ENCODE measurements at regions not wholly inside any gene's neighbourhood (a gene's known extent, or its start where the extent isn't known, plus 50 kb on each side); places are given as distances from the start of the nearest gene placed in this dataset.
"Not testable (repeated sequence)": the region's sequence is repeated elsewhere in the genome, so short reads cannot be mapped to it uniquely, and the experiment has no call there.

GRCh38 chr18:1232867-1233266, 328.2 kb downstream of the ADCYAP1 start:
- no peak for DNase-seq (ENCODE audit: missing footprints)
- ATAC-seq, result no peak
- intact Hi-C loops (cut with DNase I), result no loop called here

- intact Hi-C loops (cut with DNase I), result no loop called here
These were observed 336.0 kb downstream of the ADCYAP1 start for GRCh38 chr18:1240701-1241100.

GRCh38 chr18:1244397-1245122, 339.9 kb downstream of the ADCYAP1 start:
- DNase-seq (ENCODE audit: missing footprints) (no peak), ATAC-seq (no peak)
- intact Hi-C loops (cut with DNase I), result no loop called here

More at GRCh38 chr18:1240701-1241100, 336.0 kb downstream of the ADCYAP1 start:
- ATAC-seq (no peak), DNase-seq (ENCODE audit: missing footprints) (no peak)

- intact Hi-C loops (cut with DNase I), result no loop called here
- ATAC-seq (no peak), DNase-seq (ENCODE audit: missing footprints) (no peak)
These were observed 342.2 kb downstream of the ADCYAP1 start for GRCh38 chr18:1246827-1247226.

GRCh38 chr18:1252534-1252933, 347.9 kb downstream of the ADCYAP1 start:
- no peak for ATAC-seq
- no peak for DNase-seq (ENCODE audit: missing footprints)
- intact Hi-C loops (cut with DNase I), result no loop called here

GRCh38 chr18:1252936-1253335, 348.3 kb downstream of the ADCYAP1 start:
- intact Hi-C loops (cut with DNase I), result no loop called here
- ATAC-seq (no peak), DNase-seq (ENCODE audit: missing footprints) (no peak)

GRCh38 chr18:1253827-1254226, 349.2 kb downstream of the ADCYAP1 start:
- intact Hi-C loops (cut with DNase I), result no loop called here
- no peak for ATAC-seq
- no peak for DNase-seq (ENCODE audit: missing footprints)

- intact Hi-C loops (cut with DNase I), result no loop called here
- DNase-seq (ENCODE audit: missing footprints) (no peak), ATAC-seq (no peak)
These were observed 356.4 kb downstream of the ADCYAP1 start for GRCh38 chr18:1261054-1261453.

GRCh38 chr18:1267021-1267420, 362.4 kb downstream of the ADCYAP1 start:
- intact Hi-C loops (cut with DNase I), result no loop called here
- no peak for DNase-seq (ENCODE audit: missing footprints)
- no peak for ATAC-seq

- no peak for DNase-seq (ENCODE audit: missing footprints)
- intact Hi-C loops (cut with DNase I), result no loop called here
- ATAC-seq, result no peak
These were observed 365.4 kb downstream of the ADCYAP1 start for GRCh38 chr18:1270081-1270480.

- DNase-seq (ENCODE audit: missing footprints), result no peak
- intact Hi-C loops (cut with DNase I), result no loop called here
- no peak for ATAC-seq
These were observed 368.8 kb downstream of the ADCYAP1 start for GRCh38 chr18:1273469-1273868.

- no peak for ATAC-seq
These were observed 387.5 kb downstream of the ADCYAP1 start for GRCh38 chr18:1292167-1292566.

GRCh38 chr18:1294229-1294628, 389.6 kb downstream of the ADCYAP1 start:
- ATAC-seq, result no peak
- no peak for DNase-seq (ENCODE audit: missing footprints)
- intact Hi-C loops (cut with DNase I), result no loop called here

More at GRCh38 chr18:1292167-1292566, 387.5 kb downstream of the ADCYAP1 start:
- DNase-seq (ENCODE audit: missing footprints), result no peak
- intact Hi-C loops (cut with DNase I), result no loop called here

GRCh38 chr18:1296237-1296636, 391.6 kb downstream of the ADCYAP1 start:
- intact Hi-C loops (cut with DNase I), result no loop called here
- ATAC-seq (no peak), DNase-seq (ENCODE audit: missing footprints) (no peak)

- DNase-seq (ENCODE audit: missing footprints) (no peak), ATAC-seq (no peak)
- intact Hi-C loops (cut with DNase I), result no loop called here
These were observed 398.2 kb downstream of the ADCYAP1 start for GRCh38 chr18:1302861-1303260.

GRCh38 chr18:1304392-1304992, 399.8 kb downstream of the ADCYAP1 start:
- ATAC-seq, result no peak
- DNase-seq (ENCODE audit: missing footprints), result no peak
- intact Hi-C loops (cut with DNase I), result no loop called here

- ATAC-seq (no peak), DNase-seq (ENCODE audit: missing footprints) (no peak)
- intact Hi-C loops (cut with DNase I), result no loop called here
These were observed 402.0 kb downstream of the ADCYAP1 start for GRCh38 chr18:1306641-1307040.

GRCh38 chr18:1308686-1309085, 404.0 kb downstream of the ADCYAP1 start:
- ATAC-seq (no peak), DNase-seq (ENCODE audit: missing footprints) (no peak)
- intact Hi-C loops (cut with DNase I), result no loop called here

- intact Hi-C loops (cut with DNase I), result no loop called here
- ATAC-seq, result no peak
- no peak for DNase-seq (ENCODE audit: missing footprints)
These were observed 406.7 kb downstream of the ADCYAP1 start for GRCh38 chr18:1311376-1311775.

- ATAC-seq; DNase-seq (ENCODE audit: missing footprints); intact Hi-C loops (cut with DNase I): not testable (repeated sequence)
These were observed 430.7 kb downstream of the ADCYAP1 start for GRCh38 chr18:1335345-1335744.
